Transverse colon (tissue), 4 donors: ENCODE measurements at regions not wholly inside any gene's neighbourhood (a gene's known extent, or its start where the extent isn't known, plus 50 kb on each side); places are given as distances from the start of the nearest gene placed in this dataset.

Experiments
- DNase-seq: peaks from one replicate; pipeline ENCODE4 v3.0.0-alpha.2; 2019
- H3K27ac ChIP-seq, 4 donors: fragments of 200-600 bp; sonication (generic); 2 replicates each; pipeline ENCODE4 v1.5.1; 2016 to 2018; ENCODE audit warnings: inconsistent platforms in 4 of 4
- H3K27me3 ChIP-seq: fragments of 200-600 bp; sonication (generic); 2 replicates; pipeline ENCODE4 v1.5.1; 2017; ENCODE audit warnings: inconsistent platforms
- H3K36me3 ChIP-seq, 4 donors: fragments of 200-600 bp; sonication (generic); 2 replicates each; pipeline ENCODE4 v1.5.1; 2017 to 2019; ENCODE audit warnings: inconsistent platforms in 4 of 4
- H3K4me1 ChIP-seq, 4 donors: fragments of 200-600 bp; sonication (generic); 2 replicates each; pipeline ENCODE4 v1.5.1; 2017 to 2020; ENCODE audit warnings: inconsistent platforms in 4 of 4
- H3K4me3 ChIP-seq, 4 donors: fragments of 200-600 bp; sonication (generic); 1 replicate in 1 of 4; 2 replicates in 3 of 4; pipeline versions ENCODE4 v1.5.1 to v1.6.1; 2017 to 2019; ENCODE audit warnings: inconsistent platforms in 4 of 4
- H3K9me3 ChIP-seq, 2 donors: fragments of 200-600 bp; sonication (generic); 2 replicates each; pipeline ENCODE4 v1.5.1; 2017 to 2019; ENCODE audit warnings: inconsistent platforms in 2 of 2
- EP300 ChIP-seq: sonication (generic); formaldehyde crosslinking; IDR thresholded peaks from one replicate; pipeline ENCODE4 v1.6.1; 2017; ENCODE audit warnings: antibody characterized with exemption, low read depth
- POLR2A ChIP-seq: fragments of 450-650 bp; IDR thresholded peaks from one replicate; pipeline ENCODE4 v1.6.1; 2016; ENCODE audit warnings: antibody characterized with exemption, mild to moderate bottlenecking, moderate library complexity
- POLR2AphosphoS5 ChIP-seq, 3 donors: sonication (generic); formaldehyde crosslinking; IDR thresholded peaks; one replicate each; pipeline ENCODE4 v1.6.1; 2016; ENCODE audit warnings: antibody characterized with exemption in 3 of 3
- WGBS, 2 donors: methylation state at CpG; one replicate each; pipeline ENCODE4 v1.1.5; 2018; ENCODE audit warnings: low coverage in 1 of 2; 5-methylcytosine and 5-hydroxymethylcytosine counted together
- in situ Hi-C, 4 donors: fragments of 200-750 bp; cut with MboI; loops; one replicate each; pipeline versions ENCODE4 v1.15.0 to v1.15.1; 2017; ENCODE audit warnings: low sequenced_read_pairs in 3 of 4, low pct_ligation_motif_present in 1 of 4, low pct_unique_long_range_greater_than_20kb in 1 of 4
- intact Hi-C: fragments of 100-400 bp; cut with DNase I; formaldehyde crosslinking; loops from one replicate; pipeline ENCODE4 v1.15.1; 2023; ENCODE audit warnings: low total_unique reads
- TF ChIP-seq, protein P1 (sequence below), 5 experiments: fragments of 200-600 bp in 3 of 5; fragments of 450-650 bp in 2 of 5; sonication (generic) in 3 of 5; IDR thresholded peaks; 1 replicate in 2 of 5; 2 replicates in 3 of 5; pipeline ENCODE4 v1.5.1; 2016 to 2017; ENCODE audit warnings: antibody characterized with exemption in 5 of 5, inconsistent platforms in 3 of 5, mild to moderate bottlenecking in 2 of 5, moderate library complexity in 1 of 5

DNA sequence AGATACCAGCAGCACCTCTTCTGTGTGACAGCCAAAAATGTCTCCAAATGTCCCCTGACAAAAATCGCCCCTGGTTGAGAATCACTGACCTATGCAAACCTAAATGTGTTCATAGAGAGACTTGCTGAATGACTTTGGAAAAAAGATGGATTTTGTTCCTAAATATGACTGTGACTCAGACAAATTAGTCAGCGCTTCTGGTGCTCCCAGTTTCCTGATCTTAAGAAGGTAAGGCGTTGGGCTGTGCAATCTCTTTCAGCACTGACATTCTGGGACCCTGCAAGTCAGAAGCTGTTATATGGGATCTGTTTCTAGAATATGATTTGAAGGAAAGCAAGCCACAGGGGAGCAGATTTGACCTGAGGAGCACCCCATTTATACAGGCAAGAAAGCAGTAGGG, 90.6 kb upstream of the PWP1 start:
- 80 to 90% methylated on average over 2 to 3 of the region's 3 CpGs for WGBS, 2 donors
- Histone ChIP-seq H3K27me3 (no peaks in the 10 kb centered on the region), H3K27ac (no peak overlapping the region), H3K9me3 (peaks cover 5 to 7% of the 10 kb centered on the region in 2 donors), H3K36me3 (no peaks in the 10 kb centered on the region), H3K4me3 (no peak overlapping the region), H3K4me1 (no peaks in the 10 kb centered on the region)
- DNase-seq, result no peak
- TF ChIP-seq POLR2A, result no peak
- no peak for TF ChIP-seq POLR2AphosphoS5 (IDR thresholded peaks at IDR 0.05)
- TF ChIP-seq EP300, result no peak
- TF ChIP-seq, protein P1, sequence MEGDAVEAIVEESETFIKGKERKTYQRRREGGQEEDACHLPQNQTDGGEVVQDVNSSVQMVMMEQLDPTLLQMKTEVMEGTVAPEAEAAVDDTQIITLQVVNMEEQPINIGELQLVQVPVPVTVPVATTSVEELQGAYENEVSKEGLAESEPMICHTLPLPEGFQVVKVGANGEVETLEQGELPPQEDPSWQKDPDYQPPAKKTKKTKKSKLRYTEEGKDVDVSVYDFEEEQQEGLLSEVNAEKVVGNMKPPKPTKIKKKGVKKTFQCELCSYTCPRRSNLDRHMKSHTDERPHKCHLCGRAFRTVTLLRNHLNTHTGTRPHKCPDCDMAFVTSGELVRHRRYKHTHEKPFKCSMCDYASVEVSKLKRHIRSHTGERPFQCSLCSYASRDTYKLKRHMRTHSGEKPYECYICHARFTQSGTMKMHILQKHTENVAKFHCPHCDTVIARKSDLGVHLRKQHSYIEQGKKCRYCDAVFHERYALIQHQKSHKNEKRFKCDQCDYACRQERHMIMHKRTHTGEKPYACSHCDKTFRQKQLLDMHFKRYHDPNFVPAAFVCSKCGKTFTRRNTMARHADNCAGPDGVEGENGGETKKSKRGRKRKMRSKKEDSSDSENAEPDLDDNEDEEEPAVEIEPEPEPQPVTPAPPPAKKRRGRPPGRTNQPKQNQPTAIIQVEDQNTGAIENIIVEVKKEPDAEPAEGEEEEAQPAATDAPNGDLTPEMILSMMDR (IDR thresholded peaks at IDR 0.05), result no peak
- in situ Hi-C loops (no loop called here), intact Hi-C loops (no loop called here)

- Histone ChIP-seq H3K36me3 (no peaks in the 10 kb centered on the region), H3K4me3 (no peak overlapping the region), H3K9me3 (peaks cover 5 to 7% of the 10 kb centered on the region in 2 donors), H3K27me3 (no peaks in the 10 kb centered on the region), H3K27ac (no peak overlapping the region), H3K4me1 (no peaks in the 10 kb centered on the region)
- WGBS, 2 donors, result 57 to 82% methylated on average over 1 to 2 of the region's 2 CpGs
- TF ChIP-seq POLR2A (no peak), POLR2AphosphoS5 (IDR thresholded peaks at IDR 0.05) (no peak), EP300 (no peak)
- TF ChIP-seq, protein P1 (IDR thresholded peaks at IDR 0.05), result no peak
- DNase-seq, result no peak
- intact Hi-C loops (no loop called here), in situ Hi-C loops (no loop called here)
Observed at GRCh38 chr12:107597695-107598410, 87.7 kb upstream of the PWP1 start.

- in situ Hi-C loops, result no loop called here
- Histone ChIP-seq H3K4me1 (no peaks in the 10 kb centered on the region), H3K27me3 (no peaks in the 10 kb centered on the region), H3K4me3 (no peak overlapping the region), H3K9me3 (peaks cover under 1 to 1% of the 10 kb centered on the region in 2 donors), H3K36me3 (no peaks in the 10 kb centered on the region), H3K27ac (no peak overlapping the region)
- 70 to 78% methylated on average over 2 to 3 of the region's 3 CpGs for WGBS, 2 donors
- TF ChIP-seq, protein P1 (IDR thresholded peaks at IDR 0.05), result no peak
- TF ChIP-seq POLR2AphosphoS5 (IDR thresholded peaks at IDR 0.05) (no peak), POLR2A (no peak), EP300 (no peak)
- intact Hi-C loops, result no loop called here
- no peak for DNase-seq
Observed at GRCh38 chr12:107598906-107599305, 86.7 kb upstream of the PWP1 start.

GRCh38 chr12:107600581-107601144, 84.9 kb upstream of the PWP1 start:
- WGBS, 2 donors, result 60 to 88% methylated on average over 2 to 4 of the region's 4 CpGs
- Histone ChIP-seq H3K4me1 (no peaks in the 10 kb centered on the region), H3K27ac (no peak overlapping the region), H3K9me3 (no peaks in the 10 kb centered on the region), H3K4me3 (no peak overlapping the region), H3K27me3 (no peaks in the 10 kb centered on the region), H3K36me3 (no peaks in the 10 kb centered on the region)
- DNase-seq, result no peak
- in situ Hi-C loops (loop anchor here in 3 of 4 donors (5.0 kb wide), 2 partner anchors 463 to 468 kb away; no protein-coding TSS in a partner anchor), intact Hi-C loops (loop anchor here (10.0 kb wide), 1 partner anchor 746 kb away; no protein-coding TSS in a partner anchor)
- TF ChIP-seq, protein P1 (IDR thresholded peaks at IDR 0.05), result no peak
- no peak for TF ChIP-seq POLR2AphosphoS5 (IDR thresholded peaks at IDR 0.05)
- TF ChIP-seq POLR2A, result no peak
- no peak for TF ChIP-seq EP300
